Adrenal gland (tissue), 5 donors: ENCODE measurements at regions not wholly inside any gene's neighbourhood (a gene's known extent, or its start where the extent isn't known, plus 50 kb on each side); places are given as distances from the start of the nearest gene placed in this dataset.

Experiments used
- POLR2A ChIP-seq, 2 donors: fragments of 450-650 bp; IDR thresholded peaks; one replicate each; pipeline ENCODE4 v1.6.1; 2017; ENCODE audit warnings: antibody characterized with exemption in 2 of 2, mild to moderate bottlenecking in 2 of 2, moderate library complexity in 1 of 2
- TF ChIP-seq, protein P1 (sequence below), 6 experiments: fragments of 450-650 bp in 4 of 6; fragments of 200-600 bp in 2 of 6; sonication (generic) in 1 of 6; IDR thresholded peaks; 1 replicate in 5 of 6; 2 replicates in 1 of 6; pipeline versions ENCODE4 v1.5.1 to v1.8.0; 2016 to 2021; ENCODE audit warnings: antibody characterized with exemption in 6 of 6, mild to moderate bottlenecking in 2 of 6, moderate library complexity in 1 of 6
- donor health status: DM: no; HTN: no; CAD: no.

DNA sequence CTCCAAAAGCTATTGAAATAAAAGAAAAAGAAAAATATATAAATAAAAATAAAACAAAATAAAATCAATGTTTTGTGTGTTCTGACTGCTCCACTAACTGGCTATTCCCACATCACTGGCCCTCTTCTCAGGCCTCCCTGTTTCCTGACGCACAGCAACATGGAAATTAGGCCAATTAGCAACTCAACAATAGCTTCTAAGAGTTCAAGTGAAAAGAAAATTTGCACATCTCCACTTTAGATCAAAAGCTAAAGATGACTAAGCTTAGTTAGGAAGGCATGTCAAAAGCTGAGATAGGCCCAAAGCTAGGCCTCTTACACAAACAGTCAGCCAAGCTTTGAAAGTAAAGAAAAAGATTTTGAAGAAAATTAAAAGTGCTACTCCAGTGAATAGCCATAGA, 200.8 kb downstream of the DUSP6 start:
- TF ChIP-seq, protein P1, sequence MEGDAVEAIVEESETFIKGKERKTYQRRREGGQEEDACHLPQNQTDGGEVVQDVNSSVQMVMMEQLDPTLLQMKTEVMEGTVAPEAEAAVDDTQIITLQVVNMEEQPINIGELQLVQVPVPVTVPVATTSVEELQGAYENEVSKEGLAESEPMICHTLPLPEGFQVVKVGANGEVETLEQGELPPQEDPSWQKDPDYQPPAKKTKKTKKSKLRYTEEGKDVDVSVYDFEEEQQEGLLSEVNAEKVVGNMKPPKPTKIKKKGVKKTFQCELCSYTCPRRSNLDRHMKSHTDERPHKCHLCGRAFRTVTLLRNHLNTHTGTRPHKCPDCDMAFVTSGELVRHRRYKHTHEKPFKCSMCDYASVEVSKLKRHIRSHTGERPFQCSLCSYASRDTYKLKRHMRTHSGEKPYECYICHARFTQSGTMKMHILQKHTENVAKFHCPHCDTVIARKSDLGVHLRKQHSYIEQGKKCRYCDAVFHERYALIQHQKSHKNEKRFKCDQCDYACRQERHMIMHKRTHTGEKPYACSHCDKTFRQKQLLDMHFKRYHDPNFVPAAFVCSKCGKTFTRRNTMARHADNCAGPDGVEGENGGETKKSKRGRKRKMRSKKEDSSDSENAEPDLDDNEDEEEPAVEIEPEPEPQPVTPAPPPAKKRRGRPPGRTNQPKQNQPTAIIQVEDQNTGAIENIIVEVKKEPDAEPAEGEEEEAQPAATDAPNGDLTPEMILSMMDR (IDR thresholded peaks at IDR 0.05), result no peak
- TF ChIP-seq POLR2A (IDR thresholded peaks at IDR 0.05), result no peak
